CD4-positive, alpha-beta T cell treated with Interleukin-17A for 4 hours (primary cell): ENCODE measurements at regions not wholly inside any gene's neighbourhood (a gene's known extent, or its start where the extent isn't known, plus 50 kb on each side); places are given as distances from the start of the nearest gene placed in this dataset.

Experiments
- DNase-seq: peaks from one replicate; pipeline ENCODE4 v3.0.0-alpha.2; 2020; ENCODE audit warnings: mixed read lengths

DNA sequence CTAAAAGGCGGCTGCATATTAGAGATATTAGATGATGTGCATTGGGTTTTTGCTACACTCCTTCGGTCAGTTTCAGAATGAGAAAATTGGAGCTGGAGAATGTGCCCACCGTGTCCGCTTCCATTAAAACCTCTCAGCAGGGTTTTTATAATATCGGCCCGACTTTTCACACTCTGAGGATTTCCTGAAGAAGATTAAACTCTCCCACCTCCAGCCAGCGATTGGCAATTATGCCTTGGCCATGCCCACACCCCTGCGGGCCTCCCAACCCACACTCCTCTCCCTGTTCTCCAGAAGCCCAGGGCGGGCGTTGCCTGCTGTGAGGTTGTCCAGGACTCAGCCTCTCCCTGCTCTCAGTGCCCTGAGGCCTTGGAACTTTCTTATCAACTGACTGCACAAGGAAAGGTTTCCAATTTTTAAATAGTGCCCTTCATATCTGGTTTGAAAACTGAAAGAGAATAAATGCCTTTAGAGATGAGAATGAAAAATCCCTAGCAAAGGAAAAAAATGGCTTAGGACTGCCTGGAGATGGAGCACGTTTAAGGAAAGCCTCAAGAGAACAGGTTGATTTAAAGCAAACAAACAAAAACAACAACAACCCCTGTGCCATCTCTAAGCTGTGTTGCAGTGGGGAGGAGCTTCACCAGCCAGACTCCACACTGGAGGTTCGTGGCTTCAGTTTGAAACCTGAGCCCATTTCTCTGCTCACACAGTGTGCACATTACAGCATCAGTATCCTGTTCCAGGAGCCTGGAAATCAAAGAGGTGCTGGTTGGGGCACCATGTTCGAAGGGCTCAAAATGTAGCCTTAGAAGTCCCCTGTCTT lies 292.9 kb downstream of the NSG2 start:
- no peak for DNase-seq

DNA sequence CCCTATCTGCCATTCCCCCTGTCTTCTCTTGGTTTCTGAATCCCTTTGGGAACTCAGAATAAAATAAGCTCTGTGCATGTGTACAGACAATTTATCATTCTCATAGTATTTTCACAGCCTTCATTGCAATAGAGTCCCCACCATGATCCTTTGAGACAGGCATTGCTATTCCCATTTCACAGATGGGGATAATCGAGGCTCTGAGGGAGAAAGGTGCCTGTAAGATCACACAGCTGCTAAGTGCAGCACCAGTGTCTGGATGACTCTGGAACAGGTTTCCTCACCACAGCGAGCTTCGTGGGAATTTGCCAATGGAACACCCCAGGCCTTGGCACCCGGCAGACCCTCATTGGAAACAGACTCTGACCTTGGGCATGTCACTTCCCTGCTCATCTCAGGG lies 293.6 kb downstream of the NSG2 start:
- DNase-seq, result no peak

DNA sequence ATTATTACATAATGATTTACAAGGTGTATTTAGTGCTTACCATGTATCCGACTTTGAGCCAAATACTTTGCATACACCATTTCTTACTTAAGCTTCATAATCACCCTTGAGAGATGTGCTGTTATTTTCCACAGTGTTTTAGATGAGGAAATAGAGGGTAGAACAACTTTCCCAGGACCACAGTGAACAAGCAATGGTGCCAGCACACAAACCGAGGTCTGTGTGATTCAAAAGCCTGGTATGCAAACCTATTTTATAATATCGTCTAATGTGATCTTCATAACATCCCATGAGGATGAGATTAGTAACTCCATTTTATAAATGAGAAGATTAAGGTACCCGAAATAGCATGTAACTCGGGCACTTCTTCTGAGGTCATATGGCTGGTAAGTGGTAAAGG lies 294.7 kb downstream of the NSG2 start:
- DNase-seq, result no peak

DNA sequence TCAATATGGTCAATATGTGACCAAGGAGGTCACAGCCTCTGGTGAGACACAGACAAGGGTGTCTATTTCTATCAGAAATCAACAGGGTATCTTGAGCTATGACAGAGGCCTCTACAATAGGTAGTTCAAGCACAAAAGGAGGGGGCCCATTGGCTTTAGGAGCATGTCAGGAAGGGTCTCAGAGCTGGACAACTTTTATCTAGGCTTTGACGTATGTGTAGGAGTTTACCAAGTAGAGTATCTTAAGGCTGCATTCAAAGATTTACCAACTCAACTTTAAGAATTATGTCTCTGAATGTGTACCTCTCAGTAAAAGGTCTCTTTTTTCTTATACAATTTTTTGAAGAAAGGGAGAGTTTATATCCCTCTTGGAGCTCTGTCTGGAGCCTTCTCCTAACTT lies 297.2 kb downstream of the NSG2 start:
- DNase-seq, result no peak

DNA sequence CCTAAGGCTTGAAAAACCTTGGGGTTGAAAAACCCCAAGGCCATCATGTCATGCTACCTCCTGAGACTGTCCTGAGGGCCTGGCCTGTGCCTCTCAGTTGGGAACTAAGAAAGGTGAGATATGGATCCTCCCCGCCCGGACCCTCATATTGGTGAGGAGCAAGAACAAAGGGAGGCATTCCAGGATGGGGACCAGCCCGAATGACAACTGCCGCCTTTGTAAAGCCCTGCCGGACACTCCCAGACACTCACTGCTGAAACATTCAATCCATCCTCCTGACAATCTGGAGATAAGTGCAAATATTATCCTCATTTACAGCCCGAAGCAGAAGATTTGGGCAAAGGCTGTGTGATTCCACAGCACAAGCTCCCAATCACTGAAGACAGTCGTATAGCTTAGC lies 298.3 kb downstream of the NSG2 start:
- no peak for DNase-seq

DNA sequence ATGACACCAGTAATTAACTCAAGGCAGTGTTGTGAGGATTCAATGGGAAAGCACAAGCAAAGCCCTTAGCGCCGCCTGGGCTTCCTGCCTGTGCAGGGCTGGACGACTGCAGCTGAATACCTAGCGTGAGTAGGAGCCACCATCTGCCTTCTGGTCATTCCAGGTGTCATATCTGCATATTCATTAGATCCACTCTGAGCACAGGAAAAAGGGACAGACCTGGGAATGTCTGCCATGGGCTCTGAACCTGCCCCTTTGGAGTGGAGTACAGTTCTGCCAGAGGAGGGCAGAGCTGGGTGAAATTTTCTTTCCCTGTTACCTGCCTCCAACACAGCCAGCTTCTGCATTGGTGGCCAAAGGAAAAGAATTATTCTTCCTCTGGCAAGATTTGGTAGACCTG lies 298.8 kb downstream of the NSG2 start:
- no peak for DNase-seq

DNA sequence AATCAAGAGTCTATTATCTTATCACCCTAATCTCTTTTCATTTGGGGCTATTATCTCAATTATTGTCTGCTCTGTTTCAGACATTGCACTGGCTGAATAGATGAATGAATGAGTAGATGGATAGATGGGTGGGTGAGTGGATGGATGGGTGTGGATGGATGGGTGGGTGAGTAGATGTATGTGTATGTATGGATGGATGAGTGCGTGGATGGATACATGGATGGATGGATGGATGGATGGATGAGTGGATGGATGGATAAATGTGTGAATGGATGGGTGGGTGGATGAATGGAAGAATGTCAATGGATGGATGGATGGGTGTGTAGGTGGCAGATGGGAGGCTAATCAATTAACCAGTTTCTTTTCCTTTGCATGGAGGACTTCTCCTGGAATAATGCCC lies 301.7 kb downstream of the NSG2 start:
- no peak for DNase-seq

DNA sequence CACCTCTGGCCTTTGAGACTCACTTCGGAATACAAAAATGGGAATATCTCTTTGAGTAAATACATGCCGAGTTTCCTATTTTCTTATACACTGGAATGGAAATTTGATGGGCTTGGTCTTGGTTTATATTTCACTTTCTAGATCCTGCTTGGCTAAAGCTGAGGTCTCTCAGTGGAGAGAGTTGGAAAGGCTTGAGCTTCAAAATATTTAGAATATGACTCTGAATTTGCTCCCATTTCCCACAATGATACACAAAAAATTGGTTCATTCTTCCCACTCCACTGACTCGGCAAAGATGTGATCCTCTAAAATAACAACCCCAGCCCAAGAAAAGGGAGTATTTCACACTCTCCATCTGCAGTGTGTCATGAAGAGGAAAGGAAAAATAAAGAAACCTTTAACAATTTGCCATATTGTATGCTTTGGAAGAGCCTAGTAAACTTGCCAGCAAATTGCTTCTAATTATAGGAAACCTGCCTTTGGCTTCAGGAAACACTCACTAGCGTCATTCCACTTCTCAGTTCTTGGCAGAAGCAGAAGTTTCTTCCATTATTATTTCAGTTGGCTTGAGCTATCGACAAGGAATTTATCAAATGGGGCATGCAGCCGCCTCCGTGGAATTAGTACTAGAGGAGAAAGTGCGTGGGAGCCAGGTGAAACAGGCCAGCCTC lies 302.9 kb downstream of the NSG2 start:
- DNase-seq, result no peak

DNA sequence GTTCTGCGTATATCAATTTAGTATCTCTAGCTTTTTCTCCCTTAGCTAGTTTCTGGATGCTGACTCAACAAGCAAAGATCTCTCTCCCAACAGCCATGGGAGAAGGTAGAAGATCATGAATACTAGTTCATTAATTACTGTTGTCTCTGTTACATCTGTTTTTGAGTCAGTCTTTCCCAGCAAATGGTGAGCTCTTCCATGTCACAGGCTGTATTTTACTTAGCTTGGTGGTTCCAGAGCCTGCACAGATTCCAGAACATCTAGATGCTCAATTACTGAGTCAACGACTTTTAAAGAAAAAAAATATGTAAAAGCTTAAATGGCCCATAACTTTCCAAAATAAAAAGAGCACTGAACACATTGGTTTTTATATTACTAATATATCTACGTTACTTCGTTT lies 307.2 kb downstream of the NSG2 start:
- no peak for DNase-seq

DNA sequence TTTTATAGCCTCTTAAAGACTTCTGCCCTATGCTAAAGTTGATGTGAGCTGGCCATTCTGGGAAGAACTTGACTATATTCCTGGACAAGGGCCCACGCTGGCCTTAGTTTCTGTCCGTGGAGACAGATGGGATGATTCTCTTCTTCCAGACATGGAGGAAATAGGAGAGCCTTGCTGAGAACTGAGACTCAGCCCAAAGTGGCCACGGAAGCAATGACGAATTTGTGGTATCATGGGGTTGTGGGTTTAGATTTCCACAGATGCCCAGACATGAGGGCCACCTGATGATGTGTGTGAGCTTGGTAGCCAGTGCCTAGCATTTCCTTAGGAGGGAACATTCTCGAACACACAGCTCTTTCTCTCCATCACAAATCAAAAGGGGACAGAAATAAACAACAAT lies 309.1 kb downstream of the NSG2 start:
- no peak for DNase-seq

DNA sequence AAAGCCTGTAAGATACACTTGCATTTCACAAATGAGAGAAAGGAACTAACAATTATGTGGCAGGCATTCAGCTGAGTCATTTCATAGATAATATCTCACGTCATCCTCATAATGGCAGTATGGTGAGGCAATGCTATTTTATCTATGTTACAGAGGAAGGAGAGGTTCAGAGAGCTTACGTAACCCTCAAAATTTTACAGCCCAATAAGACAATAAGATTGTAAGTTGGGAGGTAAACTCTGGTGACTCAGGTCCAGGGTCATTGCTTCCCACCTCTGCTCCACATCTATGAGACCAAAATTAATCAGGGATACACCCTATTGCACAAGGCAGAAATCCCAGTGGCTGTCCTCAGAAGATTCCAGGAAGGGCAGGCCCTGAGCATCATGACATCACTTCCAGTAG lies 309.7 kb downstream of the NSG2 start:
- no peak for DNase-seq

DNA sequence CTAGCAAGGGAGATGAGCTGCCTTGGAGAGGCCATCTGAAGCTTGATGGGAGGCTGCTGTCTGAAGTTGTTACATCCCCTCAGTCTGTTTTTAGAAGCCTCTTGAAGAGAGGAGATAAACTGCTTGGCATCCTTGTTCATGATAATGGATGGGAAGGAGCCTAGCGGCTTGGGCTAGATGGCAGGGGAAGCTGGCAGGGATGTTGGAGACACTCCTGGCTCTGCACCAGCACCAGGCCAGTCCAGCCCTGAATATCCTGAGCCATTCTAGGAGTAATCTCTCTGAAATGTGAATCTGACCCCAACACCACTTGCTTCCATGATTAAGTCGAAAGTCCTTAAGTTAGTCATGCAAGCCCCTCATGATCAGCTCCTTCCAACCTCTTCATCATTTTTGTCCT lies 310.5 kb downstream of the NSG2 start:
- no peak for DNase-seq

DNA sequence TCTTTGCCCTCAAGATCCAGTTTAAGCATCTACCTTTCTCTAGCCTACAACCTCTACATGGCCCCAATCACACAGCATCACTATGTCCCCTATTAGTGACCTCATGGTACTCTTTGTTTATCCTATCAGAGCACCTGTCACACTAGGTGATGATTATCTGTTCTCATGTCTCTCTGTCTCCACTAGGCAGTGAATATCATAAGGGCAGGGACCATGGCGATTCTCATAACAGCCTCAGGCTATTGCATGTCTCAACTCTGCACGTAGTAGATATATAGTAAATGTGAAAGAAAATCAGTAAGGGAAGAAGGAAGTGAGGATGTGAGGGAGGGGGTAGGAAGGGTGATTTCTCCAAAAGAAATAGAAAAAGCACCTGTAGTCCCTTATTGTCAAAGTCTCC lies 311.0 kb downstream of the NSG2 start:
- no peak for DNase-seq

DNA sequence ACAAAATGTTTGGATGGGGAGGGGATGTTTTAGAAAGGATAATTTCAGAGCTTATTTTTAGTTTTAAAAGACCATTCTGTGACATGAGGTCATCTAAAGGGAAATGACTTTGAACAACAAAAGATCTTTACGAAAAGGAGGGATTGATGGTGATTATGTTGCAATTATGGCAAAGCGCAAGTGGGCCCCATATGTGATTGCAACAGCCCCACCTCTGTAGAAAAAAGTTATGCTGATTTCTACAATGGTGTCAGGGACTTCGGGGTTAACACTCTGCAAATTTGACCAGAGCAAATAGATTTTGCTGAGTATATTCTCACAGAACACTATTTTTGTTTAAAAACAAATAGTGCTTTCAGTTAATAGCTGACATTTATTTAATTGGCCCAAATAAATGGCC lies 312.8 kb downstream of the NSG2 start:
- DNase-seq, result no peak

DNA sequence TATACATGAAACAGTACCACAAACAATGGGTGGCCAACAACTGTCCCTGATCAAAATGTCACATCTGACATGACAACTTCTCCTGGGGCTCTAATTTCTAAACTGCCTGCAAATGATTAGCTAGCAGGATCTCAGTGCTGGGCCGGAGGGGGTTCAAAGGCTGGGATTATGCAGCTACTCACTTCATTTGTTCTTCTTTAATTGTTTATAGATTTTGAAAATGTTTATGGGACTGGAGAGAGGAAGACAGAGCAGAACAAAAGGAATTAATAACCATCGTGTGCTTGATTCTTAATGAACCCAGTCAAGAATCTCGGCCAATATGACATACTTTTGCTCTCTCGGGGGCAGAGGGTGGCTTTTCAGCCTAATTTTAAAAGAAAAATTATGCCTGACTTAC lies 313.6 kb downstream of the NSG2 start:
- no peak for DNase-seq

DNA sequence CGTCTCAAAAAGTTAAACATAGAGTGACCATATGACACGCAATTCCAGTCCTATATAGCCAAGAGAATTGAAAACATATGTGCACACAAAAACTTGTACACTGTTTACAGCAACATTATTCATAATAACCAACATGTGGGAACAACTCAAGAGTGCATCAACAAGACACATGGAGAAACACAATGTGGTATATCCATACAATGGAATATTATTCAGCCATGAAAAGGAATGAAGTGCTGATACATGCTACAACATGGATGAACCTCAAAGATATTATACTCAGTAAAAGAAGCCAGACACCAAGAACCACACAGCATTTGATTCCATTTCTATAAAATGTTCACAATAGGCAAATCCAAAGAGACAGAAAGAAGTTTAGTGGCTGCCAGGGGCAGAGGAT lies 317.0 kb downstream of the NSG2 start:
- DNase-seq, result no peak

DNA sequence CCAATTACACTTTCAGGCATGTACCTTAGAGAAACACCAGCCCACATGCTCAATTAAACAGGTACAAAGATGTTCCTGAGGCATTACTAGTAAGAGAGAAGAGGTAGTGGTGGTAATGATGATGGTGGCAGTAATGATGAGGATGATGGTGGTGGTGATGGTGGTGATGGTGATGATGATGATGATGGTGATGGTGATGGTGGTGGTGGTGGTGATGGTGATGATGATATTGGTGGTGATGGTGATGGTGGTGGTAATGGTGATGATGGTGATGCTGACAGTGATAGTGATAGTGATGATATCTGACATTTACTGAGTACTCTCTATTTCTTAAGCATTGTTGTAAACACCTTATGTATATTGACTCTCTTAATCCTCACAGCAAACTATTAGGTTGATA lies 318.4 kb downstream of the NSG2 start:
- DNase-seq, result no peak

DNA sequence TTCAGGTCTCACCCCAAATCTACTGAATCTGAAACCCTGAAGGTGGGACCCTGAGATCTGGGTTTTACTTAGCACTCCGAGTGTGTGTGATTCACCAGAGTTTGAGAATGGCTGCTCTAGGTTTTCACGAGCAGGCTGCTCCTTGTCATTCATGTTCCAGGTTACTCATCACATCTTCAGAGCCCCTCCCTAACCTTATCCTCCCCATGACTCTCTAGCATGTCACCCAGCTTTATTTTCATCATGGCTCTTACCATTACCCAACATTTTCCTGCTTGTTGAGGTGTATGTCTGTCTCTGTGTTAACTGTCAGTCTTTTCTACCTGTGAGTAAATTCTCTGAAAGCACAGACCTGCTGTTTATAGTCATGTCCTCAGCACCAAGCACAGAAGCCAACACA lies 319.2 kb downstream of the NSG2 start:
- no peak for DNase-seq

DNA sequence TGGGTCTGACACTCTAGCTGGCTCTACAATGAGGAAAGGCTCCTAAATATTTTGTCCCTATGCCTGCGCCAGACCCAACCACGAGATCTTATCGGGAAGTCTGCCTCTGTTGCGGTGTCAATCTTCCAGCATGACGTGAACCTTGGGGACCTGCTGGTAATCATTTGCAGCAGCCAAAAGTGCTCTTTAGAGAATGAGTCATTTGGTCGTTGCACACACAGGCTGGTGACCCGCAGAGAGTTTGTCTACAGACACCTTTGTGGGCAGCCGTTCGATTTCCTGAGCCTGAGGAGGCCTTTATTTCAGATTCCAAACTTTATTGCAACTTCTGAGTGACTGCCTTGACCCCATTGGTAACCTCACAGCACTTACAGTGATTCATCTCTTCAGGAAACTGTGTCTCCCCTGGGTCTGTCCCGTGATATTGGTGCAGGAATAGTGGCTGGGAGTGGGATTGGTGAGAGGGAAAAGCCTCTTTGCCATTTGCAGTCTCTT lies 326.1 kb downstream of the NSG2 start:
- no peak for DNase-seq

DNA sequence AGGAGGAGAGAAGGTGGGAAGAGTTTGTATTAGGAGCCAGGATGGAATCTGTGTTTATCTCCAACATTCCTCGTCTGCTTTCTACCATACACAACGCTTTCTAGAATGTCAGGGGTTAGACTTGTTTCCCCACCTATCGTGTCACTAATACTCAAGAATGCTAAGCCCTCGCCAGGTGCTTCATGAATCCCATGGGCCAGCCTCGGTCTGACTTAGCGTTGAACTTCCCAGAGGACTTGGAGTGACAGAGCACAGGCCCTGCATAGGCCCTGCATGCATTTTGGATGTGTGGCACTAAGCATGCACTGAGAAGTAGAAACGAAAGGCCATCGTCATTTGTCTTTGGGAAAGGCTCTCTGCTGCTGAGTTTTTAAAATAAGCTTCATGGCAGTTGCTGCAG lies 328.7 kb downstream of the NSG2 start:
- no peak for DNase-seq

DNA sequence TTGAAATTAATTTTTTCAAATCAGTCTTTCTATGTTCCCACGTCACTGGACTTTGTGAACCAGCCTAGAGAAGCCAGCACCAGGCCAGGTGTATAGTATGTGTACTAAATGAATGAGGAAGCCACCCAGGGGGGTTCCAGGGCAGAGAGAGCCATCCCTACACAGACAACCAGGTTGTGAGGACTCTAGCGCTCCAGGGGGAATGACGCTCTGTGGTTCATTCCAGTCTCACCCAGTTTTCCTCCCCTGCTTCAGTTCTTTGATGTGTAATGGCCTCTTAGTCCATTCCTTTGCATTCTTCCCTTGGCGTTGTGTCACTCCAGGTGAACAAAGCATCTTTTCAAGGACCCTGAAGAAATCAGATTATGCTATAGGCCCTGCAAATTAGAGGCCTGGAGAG lies 330.6 kb downstream of the NSG2 start:
- no peak for DNase-seq

DNA sequence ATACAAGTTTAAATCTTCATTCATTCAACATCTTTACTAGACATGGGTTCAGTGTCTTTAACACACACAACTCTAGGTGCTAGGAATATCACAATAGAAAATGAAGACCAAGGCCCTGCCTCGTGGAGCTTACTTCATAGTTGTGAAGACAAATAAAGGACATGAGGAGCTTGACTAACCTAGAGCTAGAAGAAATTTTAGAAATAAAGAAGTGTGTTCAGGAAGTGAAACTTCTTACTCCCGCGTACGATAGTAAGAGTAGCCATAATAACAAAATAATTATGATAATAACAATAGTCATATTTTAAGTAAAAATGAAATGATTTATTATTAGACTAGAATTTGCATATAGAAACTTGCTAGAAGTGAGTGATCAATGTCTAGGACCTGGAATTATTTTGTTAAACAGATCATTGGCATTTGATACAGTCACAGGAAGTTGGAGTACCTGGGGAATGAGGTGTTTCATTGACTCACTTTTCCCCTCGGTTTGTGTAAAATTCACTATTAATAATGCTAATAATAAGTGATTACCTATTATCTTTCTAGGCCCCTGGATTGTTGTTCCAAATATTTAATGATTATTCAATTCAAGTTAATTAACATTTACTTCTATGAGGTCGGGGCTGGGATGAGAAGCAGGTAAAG lies 331.3 kb downstream of the NSG2 start:
- DNase-seq, result no peak

DNA sequence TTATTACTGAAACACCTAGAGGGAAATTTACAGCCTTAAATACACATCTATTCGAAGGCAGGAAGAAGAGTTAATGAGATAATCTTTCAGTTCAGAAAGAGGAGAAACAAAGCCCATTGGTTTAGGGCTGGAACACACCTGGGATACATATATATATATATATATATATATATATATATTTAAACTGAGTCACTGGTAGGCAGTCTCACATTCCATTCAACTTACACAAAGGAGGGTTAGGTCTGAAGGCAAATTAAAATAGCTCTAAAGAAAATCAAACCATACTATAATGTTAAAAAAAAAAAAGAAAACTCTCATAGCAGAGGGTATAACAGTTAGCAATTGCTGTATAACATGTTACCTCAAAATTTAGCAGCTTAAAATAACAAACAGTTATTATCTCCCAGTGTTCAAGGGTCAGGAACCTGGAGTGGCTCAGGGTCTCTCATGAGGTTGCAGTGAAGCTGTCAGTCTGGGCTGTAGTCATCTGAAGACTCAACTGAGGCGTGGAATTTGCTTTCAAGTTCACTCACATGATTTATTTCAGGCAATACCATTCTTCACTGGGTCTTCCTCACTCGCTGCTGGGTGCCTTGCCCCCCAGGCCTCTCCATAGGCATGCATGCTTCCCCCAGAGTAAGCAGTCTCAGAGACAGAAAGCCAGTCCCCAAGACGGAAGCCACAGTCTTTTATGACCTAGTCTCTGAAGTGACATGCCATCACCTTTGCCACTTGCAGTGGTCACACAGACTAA lies 332.8 kb downstream of the NSG2 start:
- DNase-seq, result no peak
